Uterus (tissue), 2 donors: ENCODE measurements at regions not wholly inside any gene's neighbourhood (a gene's known extent, or its start where the extent isn't known, plus 50 kb on each side); places are given as distances from the start of the nearest gene placed in this dataset.

Experiments
- CTCF ChIP-seq, 4 experiments: fragments of 200-600 bp in 2 of 4; fragments of 450-650 bp in 2 of 4; sonication (generic) in 2 of 4; IDR thresholded peaks; one replicate each; pipeline ENCODE4 v1.5.1; 2016 to 2019; ENCODE audit warnings: antibody characterized with exemption in 4 of 4, mild to moderate bottlenecking in 2 of 4, moderate library complexity in 1 of 4
- POLR2A ChIP-seq, 2 donors: fragments of 450-650 bp; IDR thresholded peaks; one replicate each; pipeline ENCODE4 v1.6.1; 2016; ENCODE audit warnings: antibody characterized with exemption in 2 of 2, mild to moderate bottlenecking in 1 of 2, moderate library complexity in 1 of 2

GRCh38 chr3:127106053-127106452 lies 86.9 kb upstream of the PRR23E start:
- no peak for TF ChIP-seq CTCF (IDR thresholded peaks at IDR 0.05)
- no peak for TF ChIP-seq POLR2A (IDR thresholded peaks at IDR 0.05)
